ENCODE measurements at regions not wholly inside any gene's neighbourhood (a gene's known extent, or its start where the extent isn't known, plus 50 kb on each side); places are given as distances from the start of the nearest gene placed in this dataset.

DNA sequence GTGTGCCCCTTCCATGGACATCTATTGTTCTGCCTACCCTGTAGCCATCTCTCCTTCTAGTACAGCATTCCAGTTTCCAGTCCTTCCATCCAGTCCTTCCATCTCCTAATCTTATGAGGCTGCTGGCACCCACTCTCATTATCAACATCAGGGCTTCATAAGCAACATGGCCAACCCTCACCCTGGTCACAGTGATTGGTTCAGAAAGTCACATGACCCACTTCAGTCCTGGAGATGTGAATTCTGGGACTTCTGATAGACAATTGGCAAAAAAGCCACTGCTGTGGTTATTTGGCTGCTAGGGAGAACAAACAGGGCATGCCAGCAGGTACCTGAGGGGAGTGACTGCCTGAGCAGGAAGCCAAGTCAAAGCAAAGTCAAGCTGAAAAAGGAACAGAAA is 164.7 kb upstream of the C16orf82 start:
- no peak for ATAC-seq
- Histone ChIP-seq H3K4me3 (no peak overlapping the region), H3K9me3 (replicated peaks; ENCODE audit: control insufficient read depth, insufficient read depth, low read length) (no peaks in the 10 kb centered on the region), H3K79me2 (ENCODE audit: control insufficient read depth, insufficient read depth, low read length) (no peaks in the 10 kb centered on the region), H3K27ac (ENCODE audit: control insufficient read depth, insufficient read depth) (no peak overlapping the region), H3K4me1 (ENCODE audit: control insufficient read depth, insufficient read depth, low read length) (no peaks in the 10 kb centered on the region), H3K9ac (ENCODE audit: control insufficient read depth, insufficient read depth, low read length) (no peak overlapping the region), H3K36me3 (ENCODE audit: control insufficient read depth in 2 of 2, insufficient read depth in 2 of 2, low read length in 1 of 2) (no peaks in the 10 kb centered on the region), H3K4me2 (ENCODE audit: control insufficient read depth, insufficient read depth) (no peak overlapping the region), H2AFZ (ENCODE audit: control insufficient read depth, low read depth, low read length) (no peak overlapping the region), H3K27me3 (replicated peaks in 1 of 2; ENCODE audit: control insufficient read depth in 2 of 2, insufficient read depth in 2 of 2, low read length in 1 of 2) (no peaks in the 10 kb centered on the region), H4K20me1 (ENCODE audit: control insufficient read depth, insufficient read depth) (no peaks in the 10 kb centered on the region)
- ChIA-PET RAD21 (ENCODE audit: unreplicated experiment) (no interaction called here), POLR2A (no interaction called here), SMC1A (ENCODE audit: uncharacterized antibody, unreplicated experiment) (no interaction called here), CTCF (no interaction called here)
- no TSS peak for BruUV-seq (replicated peaks)
- intact Hi-C loops (cut with micrococcal nuclease; ENCODE audit: unreplicated experiment), result no loop called here
- no peak for TF ChIP-seq NRF1 (conservative IDR thresholded peaks at IDR 0.05; ENCODE audit: low read depth, low read length)
- TF ChIP-seq NFYB (IDR thresholded peaks at IDR 0.05; ENCODE audit: insufficient read depth, low read depth, low read length), result peak; percentile 56; the same call in 1 of the 2 replicates
- FAIRE-seq, result no peak
- in situ Hi-C loops (cut with MboI), result no loop called here
- DNase-seq (ENCODE audit: low read depth, low spot score), result no peak

- CTCF ChIA-PET, result no interaction called here
- 10% methylated on average over 2 of the region's 2 CpGs for WGBS (ENCODE audit: insufficient coverage, insufficient replicate concordance, low lambda C conversion rate, missing lambda C conversion rate)
- H3K27me3 ChIP-seq (replicated peaks in 1 of 2; ENCODE audit: control insufficient read depth in 2 of 2, insufficient read depth in 2 of 2, low read length in 1 of 2), result no peaks in the 10 kb centered on the region
- H3K4me2 ChIP-seq (ENCODE audit: control insufficient read depth, insufficient read depth), result no peak overlapping the region
- no peak overlapping the region for H2AFZ ChIP-seq (ENCODE audit: control insufficient read depth, low read depth, low read length)
- no peaks in the 10 kb centered on the region for H3K36me3 ChIP-seq (ENCODE audit: control insufficient read depth in 2 of 2, insufficient read depth in 2 of 2, low read length in 1 of 2)
- H4K20me1 ChIP-seq (ENCODE audit: control insufficient read depth, insufficient read depth), result no peaks in the 10 kb centered on the region
- H3K9me3 ChIP-seq (replicated peaks; ENCODE audit: control insufficient read depth, insufficient read depth, low read length), result no peaks in the 10 kb centered on the region
- RAD21 ChIA-PET (ENCODE audit: unreplicated experiment), result no interaction called here
- DNase-seq (ENCODE audit: low read depth, low spot score) (no peak), ATAC-seq (no peak), FAIRE-seq (no peak)
- POLR2A ChIA-PET, result no interaction called here
- H3K4me3 ChIP-seq, result no peak overlapping the region
- H3K9ac ChIP-seq (ENCODE audit: control insufficient read depth, insufficient read depth, low read length), result no peak overlapping the region
- H3K27ac ChIP-seq (ENCODE audit: control insufficient read depth, insufficient read depth), result no peak overlapping the region
- no TSS peak for BruUV-seq (replicated peaks)
- no peaks in the 10 kb centered on the region for H3K79me2 ChIP-seq (ENCODE audit: control insufficient read depth, insufficient read depth, low read length)
- SMC1A ChIA-PET (ENCODE audit: uncharacterized antibody, unreplicated experiment), result no interaction called here
- intact Hi-C loops (cut with micrococcal nuclease; ENCODE audit: unreplicated experiment), result no loop called here
- in situ Hi-C loops (cut with MboI), result no loop called here
- no peaks in the 10 kb centered on the region for H3K4me1 ChIP-seq (ENCODE audit: control insufficient read depth, insufficient read depth, low read length)
- TF ChIP-seq, protein P1, sequence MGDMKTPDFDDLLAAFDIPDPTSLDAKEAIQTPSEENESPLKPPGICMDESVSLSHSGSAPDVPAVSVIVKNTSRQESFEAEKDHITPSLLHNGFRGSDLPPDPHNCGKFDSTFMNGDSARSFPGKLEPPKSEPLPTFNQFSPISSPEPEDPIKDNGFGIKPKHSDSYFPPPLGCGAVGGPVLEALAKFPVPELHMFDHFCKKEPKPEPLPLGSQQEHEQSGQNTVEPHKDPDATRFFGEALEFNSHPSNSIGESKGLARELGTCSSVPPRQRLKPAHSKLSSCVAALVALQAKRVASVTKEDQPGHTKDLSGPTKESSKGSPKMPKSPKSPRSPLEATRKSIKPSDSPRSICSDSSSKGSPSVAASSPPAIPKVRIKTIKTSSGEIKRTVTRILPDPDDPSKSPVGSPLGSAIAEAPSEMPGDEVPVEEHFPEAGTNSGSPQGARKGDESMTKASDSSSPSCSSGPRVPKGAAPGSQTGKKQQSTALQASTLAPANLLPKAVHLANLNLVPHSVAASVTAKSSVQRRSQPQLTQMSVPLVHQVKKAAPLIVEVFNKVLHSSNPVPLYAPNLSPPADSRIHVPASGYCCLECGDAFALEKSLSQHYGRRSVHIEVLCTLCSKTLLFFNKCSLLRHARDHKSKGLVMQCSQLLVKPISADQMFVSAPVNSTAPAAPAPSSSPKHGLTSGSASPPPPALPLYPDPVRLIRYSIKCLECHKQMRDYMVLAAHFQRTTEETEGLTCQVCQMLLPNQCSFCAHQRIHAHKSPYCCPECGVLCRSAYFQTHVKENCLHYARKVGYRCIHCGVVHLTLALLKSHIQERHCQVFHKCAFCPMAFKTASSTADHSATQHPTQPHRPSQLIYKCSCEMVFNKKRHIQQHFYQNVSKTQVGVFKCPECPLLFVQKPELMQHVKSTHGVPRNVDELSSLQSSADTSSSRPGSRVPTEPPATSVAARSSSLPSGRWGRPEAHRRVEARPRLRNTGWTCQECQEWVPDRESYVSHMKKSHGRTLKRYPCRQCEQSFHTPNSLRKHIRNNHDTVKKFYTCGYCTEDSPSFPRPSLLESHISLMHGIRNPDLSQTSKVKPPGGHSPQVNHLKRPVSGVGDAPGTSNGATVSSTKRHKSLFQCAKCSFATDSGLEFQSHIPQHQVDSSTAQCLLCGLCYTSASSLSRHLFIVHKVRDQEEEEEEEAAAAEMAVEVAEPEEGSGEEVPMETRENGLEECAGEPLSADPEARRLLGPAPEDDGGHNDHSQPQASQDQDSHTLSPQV (IDR thresholded peaks at IDR 0.05), result no peak
- TF ChIP-seq, protein P2, sequence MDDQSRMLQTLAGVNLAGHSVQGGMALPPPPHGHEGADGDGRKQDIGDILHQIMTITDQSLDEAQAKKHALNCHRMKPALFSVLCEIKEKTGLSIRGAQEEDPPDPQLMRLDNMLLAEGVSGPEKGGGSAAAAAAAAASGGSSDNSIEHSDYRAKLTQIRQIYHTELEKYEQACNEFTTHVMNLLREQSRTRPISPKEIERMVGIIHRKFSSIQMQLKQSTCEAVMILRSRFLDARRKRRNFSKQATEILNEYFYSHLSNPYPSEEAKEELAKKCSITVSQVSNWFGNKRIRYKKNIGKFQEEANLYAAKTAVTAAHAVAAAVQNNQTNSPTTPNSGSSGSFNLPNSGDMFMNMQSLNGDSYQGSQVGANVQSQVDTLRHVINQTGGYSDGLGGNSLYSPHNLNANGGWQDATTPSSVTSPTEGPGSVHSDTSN (IDR thresholded peaks at IDR 0.05; ENCODE audit: insufficient replicate concordance, low read depth, low read length), result no peak
- TF ChIP-seq STAT1 (conservative IDR thresholded peaks at IDR 0.05) (no peak), FOXM1 (IDR thresholded peaks at IDR 0.05; ENCODE audit: low read depth, low read length) (no peak), SMAD1 (IDR thresholded peaks at IDR 0.05; ENCODE audit: low read depth, partially characterized antibody) (no peak), IRF4 (IDR thresholded peaks at IDR 0.05; ENCODE audit: low read depth, low read length) (no peak), ZBTB33 (IDR thresholded peaks at IDR 0.05) (no peak), HDGF (IDR thresholded peaks at IDR 0.05) (no peak)
- TF ChIP-seq, protein P3, sequence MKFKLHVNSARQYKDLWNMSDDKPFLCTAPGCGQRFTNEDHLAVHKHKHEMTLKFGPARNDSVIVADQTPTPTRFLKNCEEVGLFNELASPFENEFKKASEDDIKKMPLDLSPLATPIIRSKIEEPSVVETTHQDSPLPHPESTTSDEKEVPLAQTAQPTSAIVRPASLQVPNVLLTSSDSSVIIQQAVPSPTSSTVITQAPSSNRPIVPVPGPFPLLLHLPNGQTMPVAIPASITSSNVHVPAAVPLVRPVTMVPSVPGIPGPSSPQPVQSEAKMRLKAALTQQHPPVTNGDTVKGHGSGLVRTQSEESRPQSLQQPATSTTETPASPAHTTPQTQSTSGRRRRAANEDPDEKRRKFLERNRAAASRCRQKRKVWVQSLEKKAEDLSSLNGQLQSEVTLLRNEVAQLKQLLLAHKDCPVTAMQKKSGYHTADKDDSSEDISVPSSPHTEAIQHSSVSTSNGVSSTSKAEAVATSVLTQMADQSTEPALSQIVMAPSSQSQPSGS (IDR thresholded peaks at IDR 0.05; ENCODE audit: low read length), result no peak
These were observed 161.4 kb upstream of the C16orf82 start for GRCh38 chr16:26905336-26905735.

Measured in GM12878 (cell line).